GM04503 (cell line): ENCODE measurements at regions not wholly inside any gene's neighbourhood (a gene's known extent, or its start where the extent isn't known, plus 50 kb on each side); places are given as distances from the start of the nearest gene placed in this dataset.
"Not testable (repeated sequence)": the region's sequence is repeated elsewhere in the genome, so short reads cannot be mapped to it uniquely, and the experiment has no call there.

Experiments used
- DNase-seq: peaks from one replicate; pipeline ENCODE4 v3.0.0-alpha.2; 2012; ENCODE audit warnings: low read depth

DNA sequence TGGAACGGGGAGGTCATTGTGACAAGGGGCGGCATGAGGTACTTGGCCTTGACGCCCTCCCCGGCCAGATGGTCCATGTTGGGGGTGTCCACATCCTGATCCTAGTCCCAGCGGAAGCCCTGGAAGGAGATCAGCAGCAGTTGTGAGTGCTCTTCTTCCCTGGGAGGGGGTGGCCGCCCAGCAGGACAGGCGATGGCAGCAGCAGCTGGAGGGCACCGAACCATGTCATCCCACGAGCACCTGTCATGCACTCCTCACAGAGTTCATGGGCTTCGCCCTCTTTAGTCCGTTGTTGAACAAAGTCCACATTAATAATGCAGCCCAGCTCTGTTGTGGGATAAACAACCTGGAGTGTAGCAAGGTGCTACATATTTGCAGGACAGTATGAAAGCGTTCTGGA is 130.7 kb downstream of the UNC93B1 start:
- not testable (repeated sequence) for DNase-seq

DNA sequence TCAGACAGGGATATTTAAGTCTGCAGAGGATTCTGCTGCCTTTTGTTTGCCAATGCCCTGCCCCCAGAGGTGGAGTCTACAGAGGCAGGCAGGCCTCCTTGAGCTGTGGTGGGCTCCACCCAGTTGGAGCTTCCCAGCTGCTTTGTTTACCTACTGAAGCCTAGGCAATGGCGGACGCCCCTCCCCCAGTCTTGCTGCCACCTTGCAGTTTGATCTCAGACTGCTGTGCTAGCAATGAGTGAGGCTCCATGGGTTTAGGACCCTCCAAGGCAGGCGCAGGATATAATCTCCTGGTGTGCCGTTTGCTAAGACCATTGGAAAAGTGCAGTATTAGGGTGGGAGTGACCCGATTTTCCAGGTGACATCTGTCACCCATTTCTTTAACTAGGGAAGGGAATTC is 132.7 kb downstream of the UNC93B1 start:
- DNase-seq: not testable (repeated sequence)

DNA sequence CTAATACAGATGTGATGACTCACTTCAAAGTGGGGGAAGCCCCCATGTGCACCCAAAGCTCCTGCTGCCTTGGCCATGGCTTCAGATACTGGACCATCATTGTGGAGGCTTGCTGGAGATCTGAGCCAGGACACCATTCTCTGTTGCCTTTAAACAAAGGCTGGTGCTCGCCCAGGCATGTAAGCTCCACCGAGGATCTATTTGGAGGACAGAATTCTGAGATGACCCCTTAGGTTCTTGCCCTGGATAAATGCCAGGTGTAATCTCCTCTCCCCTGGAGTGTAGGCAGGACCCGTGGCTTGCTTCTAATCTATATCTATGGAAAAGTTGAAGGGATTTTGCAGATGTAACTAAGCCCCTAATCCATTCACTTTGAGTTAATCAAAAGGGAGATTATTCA is 141.0 kb downstream of the UNC93B1 start:
- DNase-seq: not testable (repeated sequence)

DNA sequence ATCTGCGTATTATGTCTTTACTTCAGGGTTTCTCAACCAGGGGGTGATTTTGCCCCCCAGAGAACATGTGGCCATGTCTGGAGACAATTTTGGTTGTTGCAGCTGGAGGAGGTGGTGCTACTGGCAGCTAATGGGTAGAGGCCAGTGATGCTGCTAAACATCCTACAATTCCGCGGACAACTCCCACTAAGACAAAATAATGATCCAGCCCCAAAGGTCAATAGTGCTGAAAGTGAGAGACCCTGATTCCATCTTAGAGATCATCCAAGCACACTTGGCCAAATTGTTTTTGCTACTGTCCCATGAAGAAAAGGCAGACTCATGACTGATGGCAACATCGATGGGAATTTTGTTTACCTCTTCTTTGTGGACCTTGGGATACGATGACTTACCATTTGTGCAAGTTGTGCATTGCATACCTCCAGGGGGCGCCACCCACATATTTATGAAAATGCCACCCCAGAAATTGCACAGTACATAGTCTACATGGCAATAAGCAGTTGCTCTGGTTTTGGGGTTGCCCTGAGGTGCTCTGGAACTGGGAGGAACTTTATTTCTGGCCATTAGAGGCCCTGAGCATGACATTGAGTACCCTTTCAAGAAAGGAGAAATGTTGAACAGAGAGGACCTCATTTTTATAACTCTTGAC is 144.3 kb downstream of the UNC93B1 start:
- not testable (repeated sequence) for DNase-seq

DNA sequence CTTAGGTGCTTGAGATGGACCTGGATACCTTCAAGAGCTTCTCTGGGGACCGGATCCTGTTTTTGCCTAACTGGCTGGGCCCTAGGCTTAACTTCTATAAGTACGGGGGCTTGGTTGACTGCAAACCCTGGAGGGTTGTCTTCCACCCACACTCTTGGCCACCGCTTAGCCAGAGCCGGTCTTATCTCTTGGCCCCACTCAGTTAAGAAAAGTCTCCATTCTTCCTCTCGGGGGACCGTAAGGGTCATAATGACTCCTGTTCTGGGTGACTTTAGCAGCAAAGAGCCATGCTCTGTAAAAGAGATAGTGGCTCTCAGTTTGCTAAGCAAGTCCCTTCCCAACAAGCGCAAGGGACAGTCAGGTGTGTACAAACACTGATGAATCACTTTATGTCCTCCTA is 153.2 kb downstream of the UNC93B1 start:
- DNase-seq: not testable (repeated sequence)

DNA sequence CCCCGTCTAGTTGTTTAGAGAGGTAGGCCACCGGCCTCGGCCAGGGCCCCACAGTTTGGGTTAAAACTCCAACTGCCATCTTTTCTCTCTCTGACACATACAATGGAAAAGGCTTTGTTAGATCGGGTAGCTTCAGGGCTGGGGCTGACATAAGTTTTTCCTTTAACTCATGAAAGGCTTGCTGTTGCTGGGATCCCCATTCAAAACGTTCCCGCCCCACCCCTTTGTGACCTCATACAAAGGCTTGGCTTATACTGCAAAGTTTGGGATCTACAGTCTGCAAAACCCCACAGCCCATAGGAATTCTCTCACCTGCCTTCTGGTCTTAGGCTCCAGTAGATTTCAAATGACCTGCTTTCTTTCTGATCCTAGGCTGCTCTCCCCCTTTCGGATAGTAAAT is 154.1 kb downstream of the UNC93B1 start:
- DNase-seq: not testable (repeated sequence)

DNA sequence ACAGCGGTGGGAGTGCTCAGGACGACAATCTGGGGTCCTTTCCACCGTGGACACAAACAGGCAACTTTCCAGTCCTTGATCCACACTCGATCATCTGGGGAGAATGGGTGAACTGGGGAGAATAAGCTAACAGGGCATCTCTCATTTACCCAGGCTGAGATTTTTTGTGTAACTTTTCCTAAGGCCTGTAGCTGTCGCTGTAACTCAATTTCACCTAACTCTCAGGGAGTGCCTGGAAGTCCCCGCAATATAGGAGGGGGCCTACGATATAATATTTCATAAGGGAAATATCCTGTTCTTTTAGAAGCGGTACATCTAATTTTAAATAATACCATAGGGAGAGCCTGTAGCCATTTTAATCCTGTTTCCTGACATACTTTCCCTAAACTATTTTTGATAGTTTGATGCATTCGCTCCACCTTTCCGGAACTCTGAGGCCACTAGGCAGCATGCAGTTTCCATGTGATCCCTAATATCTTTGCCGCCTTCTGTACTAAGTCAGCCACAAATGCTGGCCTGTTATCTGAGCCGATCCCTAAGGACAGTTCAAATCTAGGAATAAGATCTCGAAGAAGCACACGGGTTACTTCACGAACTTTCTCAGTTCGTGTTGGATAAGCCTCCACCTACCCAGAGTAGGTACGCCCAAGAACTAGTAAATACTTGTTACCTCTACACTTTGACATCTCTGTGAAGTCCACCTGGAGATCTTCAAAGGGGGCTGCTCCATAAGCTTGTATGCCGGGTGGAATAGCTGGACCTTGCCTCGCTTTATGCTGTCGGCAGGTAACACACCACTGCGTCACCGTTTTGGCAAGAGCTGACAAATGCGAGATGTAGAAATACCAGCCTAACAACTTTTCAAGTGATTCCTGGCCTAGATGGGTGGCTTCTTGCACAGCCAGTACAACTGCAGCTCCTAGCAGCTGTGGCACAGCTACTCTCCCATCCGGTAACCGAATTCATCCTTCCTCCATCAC is 155.7 kb downstream of the UNC93B1 start:
- not testable (repeated sequence) for DNase-seq

DNA sequence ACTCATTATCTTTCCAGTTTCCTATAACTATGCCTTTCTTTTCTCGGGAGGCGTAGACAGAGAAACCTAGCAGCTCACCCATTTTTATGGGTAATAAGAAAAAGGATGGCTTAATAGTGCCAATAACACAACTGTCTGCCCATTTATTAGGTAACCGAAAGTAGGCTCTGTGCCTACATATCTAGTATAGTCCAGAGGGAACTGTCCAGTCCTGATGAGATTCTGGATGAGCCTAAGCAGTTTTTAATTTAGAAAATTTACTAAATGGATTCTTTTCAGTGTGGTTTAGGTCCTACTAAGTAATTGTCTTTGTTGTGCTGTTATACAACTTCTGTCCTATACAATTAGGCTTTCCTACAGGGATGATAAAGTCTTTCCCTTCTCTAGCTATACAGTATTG is 157.6 kb downstream of the UNC93B1 start:
- not testable (repeated sequence) for DNase-seq

DNA sequence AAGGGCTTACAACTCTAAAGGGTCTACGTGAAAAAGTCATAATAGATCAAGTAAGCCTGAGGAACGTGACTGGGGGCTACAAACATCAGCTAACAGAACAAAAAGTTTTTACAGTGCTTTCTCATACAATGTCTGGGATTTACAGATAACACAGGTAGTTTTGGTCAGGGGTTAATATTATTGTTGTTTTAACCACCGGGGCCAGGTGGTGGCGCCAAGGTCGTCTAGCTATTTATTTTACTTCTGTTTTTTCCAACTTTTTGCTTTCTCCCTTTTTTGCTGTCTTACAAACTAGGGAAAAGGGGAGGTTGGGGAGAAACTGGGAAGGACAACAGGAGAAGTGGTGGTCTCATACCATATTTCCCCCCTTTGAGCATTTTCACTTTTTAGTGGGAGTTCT is 158.6 kb downstream of the UNC93B1 start:
- not testable (repeated sequence) for DNase-seq

DNA sequence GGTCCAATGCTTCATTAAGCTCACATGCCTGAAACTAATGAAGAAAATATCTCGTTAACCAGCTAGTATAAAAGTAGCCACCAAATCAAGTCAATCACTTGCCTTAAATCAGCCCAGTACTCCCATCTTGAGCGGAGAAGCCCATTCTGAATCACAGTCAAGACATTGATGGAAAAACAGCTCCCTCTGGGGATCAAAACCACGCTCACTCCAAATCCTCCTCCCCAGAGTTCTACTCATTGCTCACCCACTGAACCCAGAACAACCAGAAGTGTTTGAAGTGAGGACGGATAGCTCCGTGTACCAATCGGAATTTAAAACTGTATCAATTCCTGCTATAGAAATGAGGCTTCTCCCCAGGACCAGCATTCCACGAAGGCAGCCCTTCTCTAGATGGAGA is 163.3 kb downstream of the UNC93B1 start:
- not testable (repeated sequence) for DNase-seq

DNA sequence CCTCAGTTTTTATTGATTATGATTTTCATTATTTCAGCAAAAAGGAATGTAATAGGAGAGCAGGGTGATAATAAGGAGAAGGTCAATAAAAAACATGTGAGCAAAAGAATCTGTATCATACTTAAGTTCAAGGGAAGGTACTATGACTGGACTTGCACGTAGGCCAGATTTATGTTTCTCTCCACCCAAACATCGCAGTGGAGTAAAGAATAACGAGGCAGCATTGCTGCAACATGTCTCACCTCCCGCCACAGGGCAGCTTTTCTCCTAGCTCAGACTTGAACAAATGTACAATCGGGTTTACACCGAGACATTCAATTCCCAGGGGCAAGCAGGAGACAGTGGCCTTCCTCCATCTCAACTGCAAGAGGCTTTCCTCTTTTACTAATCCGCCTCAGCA is 155.7 kb upstream of the ALDH3B2 start:
- DNase-seq: not testable (repeated sequence)

DNA sequence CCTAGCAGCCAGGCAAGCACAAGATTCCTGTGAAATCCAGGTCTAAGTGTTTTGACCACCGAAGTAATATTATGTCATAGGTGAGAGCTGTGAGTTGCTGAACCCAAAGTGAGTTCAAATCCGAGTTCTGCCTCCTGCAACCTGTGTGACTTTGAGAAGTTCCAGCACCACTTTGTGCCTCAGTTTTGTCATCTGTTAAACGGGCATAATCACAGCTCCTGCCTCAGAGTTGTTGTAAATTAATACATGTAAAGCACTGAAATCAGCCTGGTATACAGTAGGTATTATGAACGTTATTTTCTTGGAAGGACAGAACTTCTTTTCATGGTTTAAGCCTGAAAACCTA is 152.5 kb upstream of the ALDH3B2 start:
- not testable (repeated sequence) for DNase-seq

DNA sequence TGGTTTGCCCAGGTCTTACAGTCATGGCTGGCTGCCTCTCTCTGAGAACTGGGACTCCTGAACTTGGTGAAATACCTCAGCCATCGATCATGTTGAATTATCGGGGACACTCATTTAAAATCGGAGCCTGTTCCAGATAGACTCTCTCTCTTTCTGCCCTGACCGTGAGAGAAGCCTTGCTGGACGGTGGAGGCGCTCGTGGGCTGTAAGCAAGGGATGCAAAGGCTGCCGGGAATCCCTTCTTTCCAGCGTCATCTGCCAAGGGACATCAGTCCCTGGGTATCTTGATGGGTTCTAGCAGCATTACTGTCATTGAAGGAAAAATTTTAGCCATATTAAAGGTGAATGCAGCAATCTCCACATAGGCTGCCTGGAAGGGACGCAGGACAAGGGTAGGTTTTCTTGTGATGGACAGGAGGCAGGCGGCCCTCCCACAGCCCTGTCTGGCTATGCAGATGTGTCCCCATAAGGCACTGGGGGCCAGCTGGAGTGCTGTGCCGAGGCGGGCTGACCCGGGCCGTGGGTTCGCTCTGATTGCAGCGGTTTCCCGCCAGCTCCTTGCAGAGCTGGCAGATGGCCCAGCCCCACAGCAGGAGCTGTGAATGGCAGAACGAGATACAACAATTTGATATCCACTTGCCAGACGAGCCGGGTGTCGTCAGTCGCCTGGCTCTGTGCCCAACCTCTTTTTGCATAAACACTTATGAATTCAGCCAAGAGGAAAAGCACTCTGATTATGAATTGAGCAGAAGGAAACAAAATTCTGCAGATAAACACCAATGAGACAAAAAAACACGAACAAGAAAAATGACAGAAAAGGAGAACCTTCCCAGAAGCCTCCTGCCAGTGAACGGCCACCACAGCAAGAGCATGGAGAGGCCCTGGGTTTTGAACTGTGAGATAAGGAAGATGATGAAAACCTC is 151.9 kb upstream of the ALDH3B2 start:
- DNase-seq: not testable (repeated sequence)

DNA sequence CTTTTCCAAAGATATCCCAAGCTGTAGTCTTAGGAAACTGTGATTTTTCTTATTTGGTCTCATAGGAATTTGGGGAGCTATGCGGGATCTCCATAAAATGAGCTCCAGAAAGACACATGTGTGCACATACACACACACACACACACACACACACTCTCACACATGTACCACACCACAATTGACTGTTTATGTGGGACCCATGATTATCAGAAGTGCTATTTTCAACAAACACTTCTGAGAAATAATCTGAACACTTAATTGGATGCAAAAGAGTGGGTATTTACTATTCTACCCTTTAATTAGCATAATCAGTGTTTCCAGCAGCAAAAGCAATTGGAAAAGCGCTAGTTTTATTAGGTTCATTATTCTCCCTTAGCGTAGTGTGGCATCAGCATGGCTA is 150.4 kb upstream of the ALDH3B2 start:
- not testable (repeated sequence) for DNase-seq

DNA sequence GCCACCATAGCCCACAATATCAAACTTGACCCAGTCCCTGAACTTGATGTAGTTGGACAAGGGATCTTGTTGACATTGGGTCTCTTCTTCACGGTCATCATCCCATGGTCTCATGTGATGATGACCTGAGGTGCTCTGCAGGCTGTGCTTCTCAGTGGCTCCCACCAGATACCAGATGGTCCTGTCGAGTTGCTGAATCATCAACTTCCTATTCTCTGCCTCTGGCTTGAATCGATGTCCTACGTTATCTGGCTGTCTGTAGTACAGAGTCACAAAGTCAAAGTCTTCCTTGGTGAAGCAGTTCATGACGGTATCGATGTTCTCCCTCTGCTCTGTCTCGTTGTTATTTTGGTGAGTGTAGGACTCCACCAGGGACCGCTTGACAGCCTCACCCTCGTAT is 145.7 kb upstream of the ALDH3B2 start:
- no peak for DNase-seq

DNA sequence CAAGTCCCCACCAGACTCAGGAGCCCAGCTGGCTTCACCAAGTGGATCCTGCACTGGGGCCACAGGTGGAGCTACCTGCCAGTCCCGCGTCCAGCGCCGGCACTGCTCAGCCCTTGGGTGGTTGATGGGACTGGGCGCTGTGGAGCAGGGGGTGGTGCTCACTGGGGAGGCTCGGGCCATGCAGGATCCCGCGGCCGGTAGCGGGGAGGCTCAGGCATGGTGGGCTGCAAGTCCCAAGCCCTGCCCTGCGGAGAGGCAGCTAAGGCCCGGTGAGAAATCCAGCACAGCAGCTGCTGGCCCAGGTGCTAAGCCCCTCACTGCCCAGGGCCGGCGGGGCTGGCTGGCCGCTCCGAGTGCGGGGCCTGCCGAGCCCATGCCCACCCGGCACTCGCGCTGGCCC is 143.1 kb upstream of the ALDH3B2 start:
- DNase-seq: not testable (repeated sequence)

DNA sequence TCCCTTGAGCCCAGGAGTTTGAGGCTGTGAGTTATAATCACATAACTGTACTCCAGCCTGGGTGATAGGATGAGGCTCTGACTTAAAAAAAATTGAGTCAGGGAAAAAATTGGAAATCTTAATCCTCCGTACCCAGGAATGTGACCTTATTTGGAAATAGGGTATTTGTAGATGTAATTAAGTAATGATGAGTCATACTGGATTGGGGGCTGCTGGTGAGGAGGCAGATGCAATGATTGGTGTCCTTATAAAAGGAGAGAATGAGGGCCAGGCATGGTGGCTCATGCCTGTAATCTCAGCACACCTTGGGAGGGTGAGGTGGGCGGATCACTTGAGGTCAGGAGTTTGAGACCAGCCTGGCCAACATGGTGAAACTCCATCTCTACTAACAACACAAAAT is 134.9 kb upstream of the ALDH3B2 start:
- not testable (repeated sequence) for DNase-seq

DNA sequence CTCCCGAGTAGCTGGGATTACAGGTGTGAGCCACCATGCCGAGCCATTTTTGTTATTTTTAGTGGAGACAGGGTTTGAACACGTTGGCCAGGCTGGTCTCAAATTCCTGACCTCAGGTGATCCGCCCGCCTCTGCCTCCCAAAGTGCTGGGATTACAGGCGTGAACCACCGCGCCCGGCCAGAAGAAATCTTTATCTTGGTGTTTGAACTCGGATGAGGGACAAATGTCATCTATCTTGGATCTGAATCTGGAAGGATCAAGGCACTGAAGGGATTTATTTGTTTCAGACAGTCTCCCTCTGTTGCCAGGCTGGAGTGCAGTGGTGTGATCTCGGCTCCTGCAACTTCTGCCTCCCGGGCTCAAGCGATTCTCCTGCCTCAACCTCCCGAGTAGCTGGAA is 133.5 kb upstream of the ALDH3B2 start:
- DNase-seq: not testable (repeated sequence)

DNA sequence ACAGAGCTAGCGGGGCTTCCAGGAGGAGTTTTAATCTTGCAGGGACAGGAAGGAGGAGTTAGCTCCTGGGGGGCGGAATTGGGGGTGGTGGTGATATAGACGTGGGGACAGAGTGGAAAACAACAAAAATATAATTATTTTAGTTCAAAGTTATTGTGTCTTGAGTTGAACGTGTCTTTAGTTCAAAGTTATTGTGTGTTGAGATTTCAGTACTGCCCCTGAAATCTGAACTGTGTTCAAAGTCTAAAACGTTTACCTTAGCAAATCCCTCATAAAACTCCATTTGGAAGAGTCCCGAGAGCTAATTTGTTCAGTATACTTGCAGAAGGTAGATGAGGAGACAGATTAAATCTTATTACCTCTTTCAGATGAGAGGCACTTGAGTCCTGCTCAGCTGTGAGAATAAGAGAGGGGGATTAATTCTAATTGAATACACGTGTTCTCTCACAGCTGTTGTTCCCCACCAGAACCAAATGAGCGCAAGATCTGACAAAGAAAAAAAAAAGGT is 132.4 kb upstream of the ALDH3B2 start:
- not testable (repeated sequence) for DNase-seq

DNA sequence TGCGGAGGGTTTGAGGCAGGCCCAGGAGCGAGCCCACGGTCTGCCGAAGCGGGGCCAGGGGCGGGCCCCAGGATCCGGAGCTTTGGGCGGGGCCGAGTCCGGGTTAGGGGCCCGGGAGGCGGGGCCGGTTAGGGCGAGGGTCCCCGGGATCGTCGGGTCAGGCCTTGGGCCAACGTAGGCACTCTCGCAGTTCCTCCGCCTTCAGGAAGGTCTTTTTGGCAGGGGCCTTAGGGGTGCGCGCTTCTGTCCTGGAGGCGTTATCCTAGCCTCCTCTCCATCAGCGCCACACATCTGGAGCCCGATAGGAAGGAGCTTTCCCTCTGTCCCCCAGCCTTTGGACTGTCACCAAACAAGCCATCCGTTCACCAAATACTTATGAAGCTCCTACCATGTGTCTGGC is 131.8 kb upstream of the ALDH3B2 start:
- DNase-seq: not testable (repeated sequence)

DNA sequence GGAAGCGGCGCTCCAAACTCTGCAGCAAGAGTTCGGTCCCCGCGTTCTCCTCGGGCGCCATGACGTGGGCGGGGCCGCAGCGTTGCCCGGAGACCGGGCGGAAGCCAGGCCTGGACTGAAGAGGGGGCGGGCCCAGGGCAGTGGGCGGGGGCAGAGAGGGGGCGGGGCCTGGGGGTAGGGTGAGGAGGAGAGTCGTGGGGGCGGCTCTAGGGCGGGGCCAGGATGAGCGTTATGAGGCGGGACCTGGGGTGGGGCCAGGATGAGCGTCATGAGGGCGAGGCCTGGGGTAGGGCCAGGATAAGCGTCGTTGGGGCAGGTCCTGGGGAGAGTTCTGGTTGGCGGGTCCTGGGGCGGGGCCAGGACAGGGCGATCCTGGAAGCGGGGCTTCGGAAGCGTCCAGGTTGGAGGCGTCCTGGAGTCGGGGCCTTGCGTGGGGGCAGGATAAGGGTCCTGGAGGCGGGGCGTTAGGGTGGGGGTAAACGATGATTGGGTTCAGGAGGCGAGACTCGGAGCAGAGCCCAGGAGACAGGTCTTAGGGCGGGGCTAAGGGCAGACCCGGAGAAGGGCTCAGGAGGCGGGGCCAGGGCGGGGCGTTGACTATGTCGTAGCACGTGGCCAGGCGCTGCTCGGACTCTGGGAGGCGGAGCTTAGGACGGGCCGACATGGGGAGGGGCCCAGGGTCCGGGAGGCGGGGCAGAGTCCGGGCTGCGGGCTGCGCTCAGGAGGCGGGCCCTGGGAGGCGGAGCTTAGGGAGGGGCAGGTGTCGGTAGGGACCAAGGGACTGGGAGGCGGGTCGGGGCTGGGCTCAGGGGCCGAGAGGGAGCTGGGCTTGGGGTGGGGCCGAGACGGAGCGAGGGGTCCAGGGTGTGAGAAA is 131.1 kb upstream of the ALDH3B2 start:
- peak; percentile 76 for DNase-seq
